GM13976 (cell line): ENCODE measurements at regions not wholly inside any gene's neighbourhood (a gene's known extent, or its start where the extent isn't known, plus 50 kb on each side); places are given as distances from the start of the nearest gene placed in this dataset.

Experiments used
- DNase-seq: peaks from one replicate; pipeline ENCODE4 v3.0.0; 2012; ENCODE audit warnings: low spot score
- CTCF ChIP-seq: IDR thresholded peaks from 2 replicates; pipeline ENCODE4 v1.5.1; 2012; ENCODE audit warnings: borderline replicate concordance, mild to moderate bottlenecking; ENCODE audit not compliant: insufficient read depth; ENCODE audit errors: extremely low read depth, missing control alignments, control extremely low read depth
- in situ Hi-C: fragments of 300-500 bp; cut with MboI; formaldehyde crosslinking; loops from one replicate; pipeline ENCODE4 v1.12.0; 2022; ENCODE audit warnings: low sequenced_read_pairs, mixed read lengths, inconsistent platforms; ENCODE audit not compliant: unreplicated experiment

- no peak for TF ChIP-seq CTCF
- no peak for DNase-seq
- in situ Hi-C loops = no loop called here
Observed at GRCh38 chr21:24989516-24989915, 617.8 kb downstream of the MRPL39 start.

GRCh38 chr21:24988941-24989340, 618.3 kb downstream of the MRPL39 start:
- TF ChIP-seq CTCF = no peak
- in situ Hi-C loops = no loop called here
- no peak for DNase-seq

DNA sequence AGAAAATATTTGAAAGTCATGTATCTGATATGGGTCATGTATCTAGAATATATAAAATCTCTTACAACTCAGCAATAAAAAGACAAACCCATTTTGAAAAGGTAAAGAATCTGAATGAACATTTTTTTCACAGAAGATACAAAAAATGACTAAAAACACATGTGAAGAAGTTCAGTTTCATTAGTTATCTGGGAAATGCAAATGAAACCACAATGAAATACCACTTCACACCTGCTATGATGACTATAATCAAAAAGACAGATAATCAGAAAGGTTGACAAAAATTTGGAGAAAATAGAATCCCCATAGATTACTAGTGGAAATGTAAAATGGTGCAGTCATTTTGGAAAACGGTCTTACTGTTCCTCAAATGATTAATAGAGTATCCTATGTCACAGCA, 631.0 kb downstream of the MRPL39 start:
- no peak for TF ChIP-seq CTCF
- no peak for DNase-seq

DNA sequence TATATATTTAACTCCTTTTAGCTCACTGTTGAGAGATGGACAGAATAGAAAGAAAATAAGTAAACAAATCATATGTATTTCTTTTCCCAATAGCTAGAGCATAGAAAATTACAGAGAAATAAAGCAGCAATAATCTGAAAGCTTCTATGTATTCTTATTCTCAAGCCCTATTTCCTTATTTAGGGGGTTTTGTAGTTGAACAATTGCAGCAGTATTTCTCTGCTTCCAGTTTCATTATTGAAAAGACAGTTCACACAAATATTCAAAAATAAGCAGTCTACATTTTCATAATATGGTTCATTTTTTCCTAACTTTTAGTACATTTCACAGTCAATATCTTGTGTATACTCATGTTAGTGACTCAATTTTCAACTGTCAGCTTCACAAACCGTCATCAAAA, 638.2 kb downstream of the MRPL39 start:
- DNase-seq = no peak
- no peak for TF ChIP-seq CTCF
- in situ Hi-C loops = no loop called here

More for the DNA sequence above, 631.0 kb downstream of the MRPL39 start:
- in situ Hi-C loops = no loop called here

GRCh38 chr21:24955275-24955961, 651.9 kb downstream of the MRPL39 start:
- TF ChIP-seq CTCF = no peak
- in situ Hi-C loops = no loop called here
- DNase-seq = peak; percentile 13

DNA sequence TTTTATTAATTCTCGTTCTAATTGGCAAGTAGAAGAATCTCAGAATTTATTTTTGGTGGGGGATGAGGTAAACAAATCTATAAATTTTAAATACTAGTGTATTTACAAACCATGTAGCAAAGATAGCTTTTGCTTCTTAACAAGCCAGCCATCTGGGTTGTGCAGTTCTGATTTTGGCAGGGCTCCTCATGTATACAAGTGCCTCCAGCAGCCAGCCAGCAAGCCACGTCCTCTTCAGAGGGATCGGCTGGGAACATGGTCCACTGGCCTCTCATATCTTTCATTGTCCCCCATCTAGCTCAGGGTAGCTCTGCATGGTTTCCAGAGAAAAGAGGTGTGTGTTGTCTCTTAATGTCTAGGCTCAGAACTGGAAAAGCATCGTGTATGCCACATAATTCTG, 659.1 kb downstream of the MRPL39 start:
- in situ Hi-C loops = no loop called here
- no peak for TF ChIP-seq CTCF
- no peak for DNase-seq
